ENCODE measurements at regions not wholly inside any gene's neighbourhood (a gene's known extent, or its start where the extent isn't known, plus 50 kb on each side); places are given as distances from the start of the nearest gene placed in this dataset.
"Not testable (repeated sequence)": the region's sequence is repeated elsewhere in the genome, so short reads cannot be mapped to it uniquely, and the experiment has no call there.

- TF ChIP-seq POLR2A (IDR thresholded peaks at IDR 0.05; ENCODE audit: low read length); GATA1 (IDR thresholded peaks at IDR 0.05; ENCODE audit: low read depth, low read length): not testable (repeated sequence)
Observed at GRCh38 chr15:75115411-75115913, 86.2 kb upstream of the C15orf39 start.

All from erythroblast (primary cell).